Right lobe of liver (tissue), 4 donors: ENCODE measurements at regions not wholly inside any gene's neighbourhood (a gene's known extent, or its start where the extent isn't known, plus 50 kb on each side); places are given as distances from the start of the nearest gene placed in this dataset.

Source experiments
- CTCF ChIP-seq, 4 donors: fragments of 200-600 bp in 3 of 4; fragments of 450-650 bp in 1 of 4; IDR thresholded peaks; one replicate each; pipeline versions ENCODE4 v1.5.1 to v1.8.0; 2016 to 2022; ENCODE audit warnings: antibody characterized with exemption in 4 of 4, mild to moderate bottlenecking in 2 of 4
- POLR2A ChIP-seq: fragments of 450-650 bp; IDR thresholded peaks from one replicate; pipeline ENCODE4 v1.6.1; 2017; ENCODE audit warnings: antibody characterized with exemption, mild to moderate bottlenecking
- donor health status: DM: no; HTN: no; CAD: no.
- donor health status: DM: no; HTN: no; CAD: no.
- donor health status: DM: no; HTN: yes; CAD: no.

- TF ChIP-seq CTCF (IDR thresholded peaks at IDR 0.05) (no peak), POLR2A (no peak)
Measured at GRCh38 chr5:125199373-125199772, 452.9 kb upstream of the ZNF608 start.
